GM06990 (cell line): ENCODE measurements at regions not wholly inside any gene's neighbourhood (a gene's known extent, or its start where the extent isn't known, plus 50 kb on each side); places are given as distances from the start of the nearest gene placed in this dataset.

ENCODE experiments used
- DNase-seq: peaks from one replicate; pipeline ENCODE4 v3.0.0-alpha.2; 2011; ENCODE audit not compliant: insufficient read length; ENCODE audit errors: extremely low read depth
- H3K27me3 ChIP-seq: replicated peaks from 2 replicates; pipeline ENCODE4 v1.6.0; 2011; ENCODE audit warnings: low read length; ENCODE audit not compliant: control insufficient read depth, insufficient read depth
- H3K36me3 ChIP-seq: 2 replicates; pipeline ENCODE4 v1.5.1; 2011; ENCODE audit warnings: low read length; ENCODE audit not compliant: control insufficient read depth, insufficient read depth
- H3K4me3 ChIP-seq: replicated peaks from 2 replicates; pipeline ENCODE4 v1.5.1; 2011; ENCODE audit warnings: low read depth, mild to moderate bottlenecking, control low read depth, low read length
- TF ChIP-seq, protein P1 (sequence below): IDR thresholded peaks from 2 replicates; pipeline ENCODE4 v1.5.1; 2011; ENCODE audit warnings: low read length, control low read depth, mild to moderate bottlenecking, inconsistent platforms; ENCODE audit not compliant: insufficient read depth, poor library complexity, severe bottlenecking

DNA sequence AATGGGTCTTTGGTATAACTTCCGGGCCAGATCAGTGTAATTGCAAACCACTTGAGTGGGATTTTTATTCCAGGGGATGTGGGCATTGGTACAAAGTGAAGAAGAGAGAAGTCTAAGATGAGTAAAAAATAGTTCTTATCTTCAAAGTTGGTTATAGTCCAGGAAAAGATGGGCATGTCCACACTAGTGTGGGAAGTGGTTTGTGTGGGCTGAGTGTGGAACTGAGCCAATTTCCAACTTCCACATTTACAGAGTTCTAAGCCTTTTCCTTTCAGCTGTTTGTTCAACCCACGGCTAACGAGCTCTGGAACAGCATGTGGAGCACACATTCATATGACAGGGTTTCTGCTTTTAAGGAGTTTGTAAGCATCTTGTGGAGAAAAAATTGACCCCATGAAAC lies 72.3 kb upstream of the IFNGR1 start:
- no peak for DNase-seq
- no peak overlapping the region for H3K4me3 ChIP-seq
- TF ChIP-seq, protein P1, sequence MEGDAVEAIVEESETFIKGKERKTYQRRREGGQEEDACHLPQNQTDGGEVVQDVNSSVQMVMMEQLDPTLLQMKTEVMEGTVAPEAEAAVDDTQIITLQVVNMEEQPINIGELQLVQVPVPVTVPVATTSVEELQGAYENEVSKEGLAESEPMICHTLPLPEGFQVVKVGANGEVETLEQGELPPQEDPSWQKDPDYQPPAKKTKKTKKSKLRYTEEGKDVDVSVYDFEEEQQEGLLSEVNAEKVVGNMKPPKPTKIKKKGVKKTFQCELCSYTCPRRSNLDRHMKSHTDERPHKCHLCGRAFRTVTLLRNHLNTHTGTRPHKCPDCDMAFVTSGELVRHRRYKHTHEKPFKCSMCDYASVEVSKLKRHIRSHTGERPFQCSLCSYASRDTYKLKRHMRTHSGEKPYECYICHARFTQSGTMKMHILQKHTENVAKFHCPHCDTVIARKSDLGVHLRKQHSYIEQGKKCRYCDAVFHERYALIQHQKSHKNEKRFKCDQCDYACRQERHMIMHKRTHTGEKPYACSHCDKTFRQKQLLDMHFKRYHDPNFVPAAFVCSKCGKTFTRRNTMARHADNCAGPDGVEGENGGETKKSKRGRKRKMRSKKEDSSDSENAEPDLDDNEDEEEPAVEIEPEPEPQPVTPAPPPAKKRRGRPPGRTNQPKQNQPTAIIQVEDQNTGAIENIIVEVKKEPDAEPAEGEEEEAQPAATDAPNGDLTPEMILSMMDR = no peak

DNA sequence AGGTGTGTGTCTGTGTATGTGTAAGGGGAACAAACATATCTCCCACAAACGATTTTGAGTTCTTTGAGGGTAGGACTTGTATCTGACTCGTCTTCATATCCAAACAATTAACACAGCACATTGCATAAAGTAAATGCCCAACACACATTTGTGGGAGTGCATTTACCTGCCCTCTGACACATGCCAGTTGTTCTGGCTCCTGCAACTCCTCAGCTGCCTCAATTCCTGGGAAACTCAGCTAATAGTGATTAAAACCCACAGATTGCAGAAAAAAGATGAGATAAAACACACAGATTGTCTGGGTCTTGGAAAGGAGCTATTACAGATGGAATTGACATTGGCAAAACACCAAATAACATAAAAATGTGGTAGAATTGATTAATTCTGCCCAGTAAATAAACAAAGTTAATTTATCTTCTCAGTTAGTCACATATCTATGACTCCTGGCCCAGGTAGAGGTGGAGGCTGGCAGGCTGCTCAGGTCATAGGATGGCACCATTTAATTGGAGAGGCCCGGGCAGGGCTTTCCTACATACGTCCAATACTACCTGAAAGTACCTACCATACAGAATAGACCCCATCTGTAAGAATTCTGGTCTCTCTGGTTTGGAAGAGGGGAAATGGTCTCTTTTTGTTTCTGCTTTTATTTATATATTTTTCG lies 71.5 kb upstream of the IFNGR1 start:
- Histone ChIP-seq H3K27me3 (no peaks in the 10 kb centered on the region), H3K4me3 (no peak overlapping the region)
- no peak for DNase-seq

More for the DNA sequence above, 72.3 kb upstream of the IFNGR1 start:
- Histone ChIP-seq H3K36me3 (no peaks in the 10 kb centered on the region), H3K27me3 (no peaks in the 10 kb centered on the region)

DNA sequence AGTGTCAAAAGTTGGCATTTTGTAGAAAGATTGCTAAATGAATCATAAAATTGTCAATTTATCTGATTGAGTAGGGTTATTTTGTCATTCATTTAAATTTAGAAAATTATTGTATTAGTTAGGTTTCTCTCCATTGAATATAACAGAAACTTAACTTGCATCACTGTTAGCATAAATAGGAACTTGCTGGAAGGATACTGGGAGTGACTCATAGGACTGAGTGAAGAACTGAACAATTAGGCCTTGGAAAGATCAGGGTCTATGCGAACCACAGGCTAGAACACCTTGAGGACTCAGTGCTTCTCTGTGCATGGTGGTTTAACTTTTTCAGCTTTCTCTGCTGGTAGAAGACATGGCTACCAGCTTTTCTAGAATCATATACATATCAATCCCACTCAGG lies 67.7 kb upstream of the IFNGR1 start:
- H3K36me3 ChIP-seq = no peaks in the 10 kb centered on the region
- TF ChIP-seq, protein P1 = no peak
- no peak for DNase-seq

More for the DNA sequence above, 71.5 kb upstream of the IFNGR1 start:
- TF ChIP-seq, protein P1 = no peak
- H3K36me3 ChIP-seq = no peaks in the 10 kb centered on the region

GRCh38 chr6:137286368-137286767 lies 67.2 kb upstream of the IFNGR1 start:
- no peaks in the 10 kb centered on the region for H3K27me3 ChIP-seq
- DNase-seq = no peak
- H3K4me3 ChIP-seq = no peak overlapping the region
- TF ChIP-seq, protein P1 = no peak
- H3K36me3 ChIP-seq = no peaks in the 10 kb centered on the region

More for the DNA sequence above, 67.7 kb upstream of the IFNGR1 start:
- no peak overlapping the region for H3K4me3 ChIP-seq
- no peaks in the 10 kb centered on the region for H3K27me3 ChIP-seq

DNA sequence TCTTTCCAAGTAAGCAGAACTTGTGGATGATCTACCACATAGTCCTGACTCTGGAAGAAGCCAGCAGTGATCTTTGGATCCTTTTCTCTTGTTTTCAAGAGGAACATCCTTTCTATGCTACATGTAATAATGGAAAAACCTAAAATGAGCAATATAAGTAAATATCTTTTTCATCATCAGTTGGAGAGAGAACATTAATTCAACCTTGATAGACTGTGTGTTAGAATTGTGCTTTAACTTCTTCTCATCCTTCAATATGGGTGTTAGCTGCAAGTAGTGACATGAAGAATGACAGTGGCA lies 65.6 kb upstream of the IFNGR1 start:
- TF ChIP-seq, protein P1 = no peak
- Histone ChIP-seq H3K4me3 (no peak overlapping the region), H3K27me3 (no peaks in the 10 kb centered on the region), H3K36me3 (no peaks in the 10 kb centered on the region)
- DNase-seq = no peak
